Skeletal muscle satellite cell (primary cell): ENCODE measurements at regions not wholly inside any gene's neighbourhood (a gene's known extent, or its start where the extent isn't known, plus 50 kb on each side); places are given as distances from the start of the nearest gene placed in this dataset.
"Not testable (repeated sequence)": the region's sequence is repeated elsewhere in the genome, so short reads cannot be mapped to it uniquely, and the experiment has no call there.

ENCODE experiments used
- H3K27me3 ChIP-seq: 2 replicates; pipeline ENCODE4 v1.7.0; 2013; ENCODE audit warnings: low read length; ENCODE audit not compliant: control insufficient read depth, insufficient read depth
- H3K36me3 ChIP-seq: 2 replicates; pipeline ENCODE4 v1.7.0; 2013; ENCODE audit warnings: mild to moderate bottlenecking, control low read depth, low read length; ENCODE audit not compliant: insufficient read depth
- H3K4me1 ChIP-seq: 2 replicates; pipeline ENCODE4 v1.7.0; 2013; ENCODE audit warnings: low read length; ENCODE audit not compliant: control insufficient read depth, insufficient read depth
- H3K4me2 ChIP-seq: 2 replicates; pipeline ENCODE4 v1.7.0; 2013; ENCODE audit warnings: mild to moderate bottlenecking, low read length
- H3K4me3 ChIP-seq: 2 replicates; pipeline ENCODE4 v1.7.0; 2013; ENCODE audit warnings: low read length
- H3K9ac ChIP-seq: 2 replicates; pipeline ENCODE4 v1.7.0; 2013; ENCODE audit warnings: mild to moderate bottlenecking, low read depth, low read length, moderate library complexity
- H3K9me3 ChIP-seq: replicated peaks from 2 replicates; pipeline ENCODE4 v1.7.0; 2013; ENCODE audit warnings: mild to moderate bottlenecking, control low read depth, low read length

DNA sequence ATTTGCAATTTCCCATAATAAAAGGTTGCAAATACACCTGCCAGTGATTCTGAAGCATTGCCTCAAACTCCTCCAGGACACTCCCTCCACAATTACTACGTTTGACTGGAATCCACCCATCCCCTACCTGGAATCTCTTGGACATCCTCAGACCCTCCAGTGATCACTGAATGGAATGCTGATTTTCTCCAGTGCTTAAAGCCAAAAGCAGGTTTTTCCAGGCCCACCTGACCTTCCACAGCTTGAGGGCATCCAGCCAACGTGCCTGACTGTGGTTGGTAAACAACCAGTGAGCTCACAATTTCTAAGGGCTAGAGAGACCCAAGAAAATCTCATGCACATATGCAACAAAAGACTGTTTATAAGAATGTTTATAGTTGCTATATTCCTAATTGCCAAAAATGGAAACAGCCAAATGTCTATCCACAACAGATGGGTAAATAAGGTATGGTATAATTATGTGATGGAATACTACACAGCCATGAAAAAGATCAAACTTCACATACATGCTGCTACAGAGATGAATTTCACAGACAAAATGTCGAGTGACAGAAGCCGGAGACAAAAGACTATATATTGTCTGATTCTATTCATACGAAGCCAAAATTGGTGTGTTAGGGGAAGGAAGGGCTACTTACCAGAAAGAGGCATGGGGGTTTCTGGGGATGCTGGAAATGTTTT is 147.1 kb upstream of the RREB1 start:
- Histone ChIP-seq H3K9ac (no peak overlapping the region), H3K36me3 (no peaks in the 10 kb centered on the region), H3K27me3 (no peaks in the 10 kb centered on the region), H3K4me3 (no peak overlapping the region), H3K4me1 (no peaks in the 10 kb centered on the region), H3K9me3 (no peaks in the 10 kb centered on the region), H3K4me2 (no peak overlapping the region)

DNA sequence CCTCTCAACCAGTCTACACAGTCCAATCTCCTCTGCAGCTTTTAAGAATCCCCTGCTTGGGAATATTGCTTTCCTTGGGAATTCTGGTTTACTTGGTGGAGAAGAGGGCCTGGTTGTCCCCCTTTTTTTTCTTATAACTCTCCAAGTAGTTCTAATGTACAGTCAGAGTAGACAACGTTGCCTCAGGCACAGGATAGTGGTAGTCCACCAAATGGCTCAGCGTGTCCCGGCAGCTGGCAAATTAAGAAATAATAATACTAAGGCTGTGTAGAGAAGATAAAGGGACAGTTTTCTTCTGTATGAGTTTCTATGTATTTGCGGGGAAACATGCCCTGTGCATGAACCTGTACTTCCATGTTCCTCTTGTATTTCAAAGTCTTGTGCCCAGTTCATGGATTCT is 145.7 kb upstream of the RREB1 start:
- Histone ChIP-seq H3K36me3 (no peaks in the 10 kb centered on the region), H3K4me1 (no peaks in the 10 kb centered on the region), H3K27me3 (no peaks in the 10 kb centered on the region), H3K9me3 (no peaks in the 10 kb centered on the region), H3K4me2 (no peak overlapping the region), H3K9ac (no peak overlapping the region), H3K4me3 (no peak overlapping the region)

DNA sequence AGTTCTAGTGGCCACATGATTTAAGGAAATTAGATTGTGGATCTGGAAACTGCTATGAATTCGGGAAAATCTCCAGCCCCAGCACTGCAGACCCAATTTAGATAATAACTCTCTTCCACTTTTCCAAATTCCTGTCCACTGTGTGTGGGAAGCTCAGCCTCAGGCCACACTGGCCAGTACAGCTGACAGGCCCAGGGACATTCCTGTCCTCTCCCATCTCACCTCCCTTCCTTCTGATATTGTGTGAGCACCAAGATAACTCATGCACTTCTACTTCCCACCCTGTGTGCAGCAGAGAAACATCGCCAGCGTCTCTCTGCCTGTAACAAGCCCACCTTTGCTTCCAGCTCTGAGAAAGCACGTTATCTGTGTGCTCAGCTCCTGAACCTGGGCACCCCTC is 145.1 kb upstream of the RREB1 start:
- Histone ChIP-seq H3K36me3 (no peaks in the 10 kb centered on the region), H3K4me3 (no peak overlapping the region), H3K27me3 (no peaks in the 10 kb centered on the region), H3K9me3 (no peaks in the 10 kb centered on the region), H3K4me2 (no peak overlapping the region), H3K4me1 (no peaks in the 10 kb centered on the region), H3K9ac (no peak overlapping the region)

DNA sequence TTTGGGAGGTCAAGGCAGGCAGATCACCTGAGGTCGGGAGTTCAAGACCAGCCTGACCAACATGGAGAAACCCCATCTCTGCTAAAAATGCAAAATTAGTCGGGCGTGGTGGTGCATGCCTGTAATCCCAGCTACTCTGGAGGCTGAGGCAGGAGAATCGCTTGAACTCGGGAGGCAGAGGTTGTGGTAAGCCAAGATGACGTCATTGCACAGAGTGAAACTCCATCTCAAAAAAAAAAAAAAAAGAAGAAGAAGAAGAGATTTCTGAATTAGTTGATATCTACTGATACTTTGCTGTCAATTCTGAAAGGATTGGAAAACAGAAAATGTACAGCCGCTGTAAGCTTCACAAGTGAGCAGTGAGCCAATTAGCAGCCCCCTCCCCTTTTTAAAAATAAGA is 144.4 kb upstream of the RREB1 start:
- H3K4me1 ChIP-seq, H3K36me3 ChIP-seq, H3K27me3 ChIP-seq, H3K9me3 ChIP-seq, H3K9ac ChIP-seq, H3K4me2 ChIP-seq, H3K4me3 ChIP-seq: not testable (repeated sequence)

DNA sequence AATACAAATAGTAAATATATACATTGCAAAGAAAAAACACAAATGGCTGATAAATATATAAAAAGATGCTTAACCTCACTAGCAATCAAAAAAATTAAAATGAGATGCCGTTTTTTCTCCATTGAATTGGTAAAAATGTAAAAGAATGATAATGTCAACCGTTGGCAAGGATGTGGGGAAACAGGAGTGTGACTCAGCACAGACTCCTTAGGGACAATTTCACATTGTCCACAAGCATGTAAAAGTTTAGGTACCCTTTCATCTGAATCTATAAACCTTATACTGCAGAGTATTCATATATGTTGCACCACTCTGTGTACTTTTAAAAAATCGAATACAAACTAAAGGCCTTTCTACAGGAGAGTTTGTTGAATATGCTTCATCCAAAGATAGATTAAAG is 143.1 kb upstream of the RREB1 start:
- Histone ChIP-seq H3K9ac (no peak overlapping the region), H3K36me3 (no peaks in the 10 kb centered on the region), H3K4me1 (no peaks in the 10 kb centered on the region), H3K4me3 (no peak overlapping the region), H3K9me3 (no peaks in the 10 kb centered on the region), H3K4me2 (no peak overlapping the region), H3K27me3 (no peaks in the 10 kb centered on the region)

DNA sequence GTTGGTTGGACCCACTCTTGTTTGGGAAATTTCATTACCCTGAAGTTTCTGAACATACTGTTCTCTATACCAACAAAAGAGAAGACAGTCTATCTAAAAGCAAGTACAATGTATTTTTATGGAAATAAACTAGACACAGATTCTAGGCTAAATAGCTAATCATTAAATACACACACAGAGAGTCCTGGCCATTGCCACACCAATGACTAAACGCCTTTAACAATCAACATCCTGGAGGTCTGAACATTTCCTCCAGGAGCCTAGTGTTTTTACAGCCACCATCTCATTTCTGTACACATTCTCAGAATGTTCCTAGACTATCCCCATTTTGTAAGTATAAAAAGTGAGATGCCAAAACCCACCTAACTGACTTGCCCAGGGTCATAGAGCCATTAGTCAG is 141.6 kb upstream of the RREB1 start:
- Histone ChIP-seq H3K36me3 (no peaks in the 10 kb centered on the region), H3K4me2 (no peak overlapping the region), H3K4me3 (no peak overlapping the region), H3K9ac (no peak overlapping the region), H3K9me3 (no peaks in the 10 kb centered on the region), H3K4me1 (no peaks in the 10 kb centered on the region), H3K27me3 (peaks cover 2% of the 10 kb centered on the region)

DNA sequence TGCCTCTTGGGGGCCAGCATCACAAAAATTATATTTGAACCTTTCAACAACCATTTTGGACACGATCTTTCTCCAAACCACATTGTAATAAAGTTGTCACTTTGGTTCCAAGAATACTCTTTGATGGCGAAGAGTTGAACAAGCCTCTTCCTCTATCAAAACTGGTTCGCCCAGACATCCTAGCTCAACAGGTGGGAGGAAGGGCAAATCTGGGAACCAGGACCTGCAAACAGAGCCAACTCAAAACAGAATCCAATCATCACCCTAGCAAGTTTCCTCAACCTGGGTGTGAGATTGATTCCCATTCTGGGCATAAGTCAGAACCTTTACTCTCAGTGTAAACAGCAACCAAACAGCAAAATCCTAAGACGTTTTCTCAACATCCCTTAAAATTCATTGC is 141.2 kb upstream of the RREB1 start:
- H3K36me3 ChIP-seq = no peaks in the 10 kb centered on the region
- no peak overlapping the region for H3K4me2 ChIP-seq
- H3K4me1 ChIP-seq = no peaks in the 10 kb centered on the region
- H3K4me3 ChIP-seq = no peak overlapping the region
- peaks cover 2% of the 10 kb centered on the region for H3K27me3 ChIP-seq
- no peak overlapping the region for H3K9ac ChIP-seq
- no peaks in the 10 kb centered on the region for H3K9me3 ChIP-seq

DNA sequence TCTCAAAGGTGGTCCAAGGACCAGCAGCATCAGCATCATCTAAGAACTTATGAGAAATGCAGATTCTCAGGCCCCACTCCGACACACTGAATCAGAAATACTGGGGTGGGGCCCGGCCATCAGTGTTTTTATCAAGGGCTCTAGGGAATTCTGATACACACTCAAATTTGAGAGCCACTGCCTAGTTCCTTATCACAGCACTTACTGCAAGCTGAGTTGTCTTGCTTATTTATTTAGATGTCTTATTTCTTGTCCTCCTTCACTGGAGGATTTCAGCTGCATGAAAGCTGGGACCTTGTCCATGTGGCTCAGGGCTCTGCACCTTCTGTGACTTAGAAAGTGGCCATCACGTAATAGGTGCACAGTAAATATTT is 139.4 kb upstream of the RREB1 start:
- Histone ChIP-seq H3K4me2 (no peak overlapping the region), H3K9me3 (no peaks in the 10 kb centered on the region)

DNA sequence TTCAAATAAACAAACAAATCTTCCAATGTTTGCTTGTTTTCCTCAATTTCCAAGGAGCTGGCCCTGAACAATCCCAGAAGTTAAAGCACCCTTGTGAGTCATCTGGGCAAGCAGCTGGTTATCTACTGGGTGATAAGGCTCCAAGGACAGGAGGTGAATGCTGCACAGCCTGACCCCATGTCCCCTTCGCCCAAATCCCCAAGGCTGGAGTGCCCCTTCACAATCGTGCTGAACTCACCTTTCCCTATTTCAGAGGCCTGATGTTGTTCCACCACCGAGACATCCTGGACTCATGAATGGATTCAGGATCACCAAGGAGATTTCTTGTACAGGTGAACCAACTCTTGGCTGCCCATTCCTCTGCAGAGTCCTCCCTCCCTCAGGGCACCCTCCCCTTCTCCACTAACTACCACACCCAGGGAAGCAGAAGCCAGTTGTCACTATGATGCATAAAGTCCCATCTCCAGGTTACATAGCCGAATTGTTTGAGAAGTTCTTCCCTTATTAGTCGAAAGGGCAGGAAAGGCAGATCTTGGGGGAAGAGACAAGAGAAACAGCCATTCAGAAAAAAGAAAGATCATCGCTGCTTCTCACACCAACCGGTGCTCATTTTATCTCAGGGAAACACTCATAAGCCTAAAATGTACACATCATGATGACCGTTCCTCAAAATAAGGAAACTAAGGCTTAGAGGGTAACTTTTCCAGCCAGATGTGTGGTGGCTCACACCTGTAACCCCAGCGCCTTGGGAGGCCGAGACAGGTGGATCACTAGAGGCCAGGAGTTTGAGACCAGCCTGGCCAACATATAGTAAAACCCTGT is 138.8 kb upstream of the RREB1 start:
- peaks cover 2% of the 10 kb centered on the region for H3K27me3 ChIP-seq
- no peak overlapping the region for H3K4me3 ChIP-seq
- no peaks in the 10 kb centered on the region for H3K36me3 ChIP-seq
- no peak overlapping the region for H3K9ac ChIP-seq
- H3K4me1 ChIP-seq = no peaks in the 10 kb centered on the region
- H3K4me2 ChIP-seq = no peak overlapping the region
- H3K9me3 ChIP-seq = no peaks in the 10 kb centered on the region

More for the DNA sequence above, 139.4 kb upstream of the RREB1 start:
- Histone ChIP-seq H3K9ac (no peak overlapping the region), H3K4me3 (no peak overlapping the region), H3K36me3 (no peaks in the 10 kb centered on the region), H3K27me3 (peaks cover 2% of the 10 kb centered on the region), H3K4me1 (no peaks in the 10 kb centered on the region)

DNA sequence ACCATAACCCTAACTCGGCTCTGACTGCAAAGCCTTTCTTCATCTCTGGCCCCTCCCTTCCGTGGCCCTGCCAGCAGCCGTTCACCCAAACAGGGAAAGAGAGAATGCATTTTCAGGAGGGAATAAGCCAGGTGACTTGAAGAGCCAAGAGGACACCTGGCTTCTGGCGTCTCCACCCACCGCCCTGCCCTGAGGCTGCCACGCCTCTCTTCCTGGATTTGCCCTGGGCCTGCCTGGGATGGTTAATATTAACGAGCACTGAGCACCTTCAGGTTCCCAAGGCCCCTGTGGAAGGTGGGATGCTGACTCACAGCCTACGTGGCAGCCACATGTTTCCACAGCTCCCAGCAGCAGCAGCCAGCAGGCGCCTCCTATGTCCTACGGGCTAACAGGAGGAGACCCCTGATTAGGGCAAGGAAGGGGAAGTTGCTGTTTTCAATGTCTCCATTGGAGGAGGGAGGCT is 138.0 kb upstream of the RREB1 start:
- H3K4me2 ChIP-seq = no peak overlapping the region
- H3K4me3 ChIP-seq = no peak overlapping the region
- H3K27me3 ChIP-seq = peaks cover 2% of the 10 kb centered on the region
- H3K9me3 ChIP-seq = no peaks in the 10 kb centered on the region
- no peak overlapping the region for H3K9ac ChIP-seq
- H3K4me1 ChIP-seq = no peaks in the 10 kb centered on the region
- no peaks in the 10 kb centered on the region for H3K36me3 ChIP-seq

DNA sequence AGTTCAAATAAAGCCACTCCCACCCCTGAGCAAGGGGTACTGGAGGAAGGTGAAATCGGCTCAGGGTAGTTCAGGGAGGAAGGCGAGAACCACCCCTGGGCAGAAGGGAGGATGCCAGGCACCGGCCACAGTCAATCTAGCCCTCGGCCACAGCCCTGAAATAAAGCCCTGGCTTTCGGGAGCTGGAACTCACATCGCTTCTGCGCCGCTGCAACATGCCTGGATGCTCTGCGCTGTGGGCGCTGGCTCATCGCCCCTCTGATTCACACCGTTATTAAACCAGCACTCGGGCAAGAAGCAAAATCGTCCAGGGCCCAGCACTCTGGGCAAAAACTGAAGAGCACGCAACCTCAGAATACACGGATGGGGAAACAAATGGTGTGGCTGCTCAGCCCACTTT is 136.9 kb upstream of the RREB1 start:
- Histone ChIP-seq H3K27me3 (peaks cover 2% of the 10 kb centered on the region), H3K9me3 (no peaks in the 10 kb centered on the region), H3K9ac (no peak overlapping the region), H3K4me3 (no peak overlapping the region), H3K36me3 (no peaks in the 10 kb centered on the region), H3K4me1 (no peaks in the 10 kb centered on the region), H3K4me2 (no peak overlapping the region)

DNA sequence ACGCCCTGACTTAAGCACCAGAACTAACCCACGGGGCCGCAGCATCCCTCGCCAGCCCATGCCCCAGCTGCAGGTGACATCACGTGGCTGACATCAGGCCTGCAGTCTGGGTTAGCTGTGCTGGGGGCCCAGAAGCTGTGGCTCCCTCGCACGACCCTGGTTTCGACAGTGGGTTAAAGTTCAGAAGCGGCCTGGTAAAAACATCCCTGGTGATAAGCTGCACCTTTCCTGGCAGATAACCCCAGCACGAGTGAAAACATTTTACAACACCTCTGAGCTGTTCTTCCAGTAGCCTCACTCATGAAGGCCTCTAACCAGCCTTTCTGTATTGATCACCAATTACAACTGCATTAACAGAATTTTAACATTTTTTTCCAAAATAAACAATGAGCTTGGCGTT is 136.4 kb upstream of the RREB1 start:
- Histone ChIP-seq H3K9ac (no peak overlapping the region), H3K4me3 (no peak overlapping the region), H3K4me2 (no peak overlapping the region), H3K9me3 (no peaks in the 10 kb centered on the region), H3K4me1 (no peaks in the 10 kb centered on the region), H3K36me3 (no peaks in the 10 kb centered on the region), H3K27me3 (peaks cover 2% of the 10 kb centered on the region)
